NCI-H226 (cell line): ENCODE measurements at regions not wholly inside any gene's neighbourhood (a gene's known extent, or its start where the extent isn't known, plus 50 kb on each side); places are given as distances from the start of the nearest gene placed in this dataset.
A peak's percentile ranks its signal among the peaks of the same experiment; 100 is the strongest.
"Not testable (repeated sequence)": the region's sequence is repeated elsewhere in the genome, so short reads cannot be mapped to it uniquely, and the experiment has no call there.

ENCODE experiments used
- DNase-seq: peaks from one replicate; pipeline ENCODE4 v3.0.0-alpha.2; 2015

GRCh38 chr1:60640033-60640551, 442.3 kb upstream of the NFIA start:
- DNase-seq: not testable (repeated sequence)

- no peak for DNase-seq
Measured at GRCh38 chr1:60639287-60639686, 443.1 kb upstream of the NFIA start.

GRCh38 chr1:60637651-60638050, 444.7 kb upstream of the NFIA start:
- no peak for DNase-seq

- DNase-seq: no peak
Measured at GRCh38 chr1:60636946-60637345, 445.4 kb upstream of the NFIA start.

GRCh38 chr1:60634106-60634505, 448.3 kb upstream of the NFIA start:
- DNase-seq: no peak

- DNase-seq: no peak
Measured at GRCh38 chr1:60622486-60622885, 459.9 kb upstream of the NFIA start.

GRCh38 chr1:60621368-60621851, 461.0 kb upstream of the NFIA start:
- DNase-seq: no peak

- DNase-seq: no peak
Measured at GRCh38 chr1:60620087-60620486, 462.3 kb upstream of the NFIA start.

GRCh38 chr1:60619581-60619980, 462.8 kb upstream of the NFIA start:
- DNase-seq: no peak

- no peak for DNase-seq
Measured at GRCh38 chr1:60615666-60616065, 466.7 kb upstream of the NFIA start.

GRCh38 chr1:60612790-60613189, 469.6 kb upstream of the NFIA start:
- no peak for DNase-seq

GRCh38 chr1:60606921-60607320, 475.4 kb upstream of the NFIA start:
- DNase-seq: not testable (repeated sequence)

GRCh38 chr1:60600532-60600931, 481.8 kb upstream of the NFIA start:
- no peak for DNase-seq

GRCh38 chr1:60599574-60599973, 482.8 kb upstream of the NFIA start:
- DNase-seq: no peak

- no peak for DNase-seq
Measured at GRCh38 chr1:60598041-60598910, 484.1 kb upstream of the NFIA start.

GRCh38 chr1:60596791-60597750, 485.3 kb upstream of the NFIA start:
- DNase-seq: peak; percentile 88

GRCh38 chr1:60591583-60591982, 490.8 kb upstream of the NFIA start:
- DNase-seq: no peak

- DNase-seq: no peak
Measured at GRCh38 chr1:60589916-60590315, 492.4 kb upstream of the NFIA start.

GRCh38 chr1:60589046-60589748, 493.2 kb upstream of the NFIA start:
- DNase-seq: peak; percentile 71

- DNase-seq: no peak
Measured at GRCh38 chr1:60584371-60584770, 498.0 kb upstream of the NFIA start.

- no peak for DNase-seq
Measured at GRCh38 chr1:60583696-60584095, 498.7 kb upstream of the NFIA start.

- DNase-seq: no peak
Measured at GRCh38 chr1:60581455-60582220, 500.7 kb upstream of the NFIA start.
